ENCODE measurements at regions not wholly inside any gene's neighbourhood (a gene's known extent, or its start where the extent isn't known, plus 50 kb on each side); places are given as distances from the start of the nearest gene placed in this dataset.

DNA sequence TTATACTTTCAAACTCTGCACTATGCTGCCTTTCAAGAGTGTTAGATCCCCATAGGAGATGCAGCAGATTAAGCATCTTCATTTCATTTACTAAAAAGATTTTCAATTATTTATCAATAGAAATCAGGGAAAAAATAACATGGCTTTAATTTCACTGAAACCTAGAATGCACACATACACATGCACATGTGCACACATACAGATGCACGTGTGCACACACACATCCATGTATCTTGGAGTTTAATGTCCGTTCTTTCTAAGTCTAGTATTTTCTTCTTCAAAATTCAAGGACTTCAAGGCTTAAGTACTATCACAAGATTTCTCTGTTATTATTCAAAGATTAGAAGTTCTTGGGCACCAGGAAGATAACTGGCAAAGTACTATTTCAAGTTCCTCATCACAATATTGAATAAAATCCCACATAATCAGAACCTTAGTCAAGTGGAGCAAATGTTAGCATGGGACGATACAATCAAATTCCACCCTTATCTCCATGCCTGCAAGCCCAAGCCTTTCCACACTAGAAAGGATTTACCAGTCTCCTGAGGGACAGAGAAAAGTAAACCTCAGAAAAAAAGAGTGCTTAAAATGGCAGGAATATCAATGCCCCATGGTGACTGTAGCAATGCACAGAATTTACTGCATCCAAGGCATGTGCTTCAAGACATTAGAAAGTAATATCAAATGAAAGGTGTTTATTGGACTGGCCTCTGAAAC, 494.4 kb downstream of the XPNPEP1 start:
- Mint-ChIP-seq H3K27ac (no peak overlapping the region), H3K4me1 (peaks cover 10% of the 10 kb centered on the region), H3K36me3 (no peaks in the 10 kb centered on the region), H3K9me3 (no peaks in the 10 kb centered on the region), H3K27me3 (ENCODE audit: low read depth) (no peaks in the 10 kb centered on the region), H3K4me3 (no peak overlapping the region)
- ChIA-PET POLR2A (no interaction called here), CTCF (no interaction called here)
- no peak for TF ChIP-seq OVOL2 (CRISPR knock-in tag; IDR thresholded peaks at IDR 0.05; ENCODE audit: borderline replicate concordance)
- no peak for TF ChIP-seq MXD4 (CRISPR knock-in tag; IDR thresholded peaks at IDR 0.05; ENCODE audit: borderline replicate concordance)
- TF ChIP-seq ZBTB43 (CRISPR knock-in tag; IDR thresholded peaks at IDR 0.05) = no peak
- no peak for TF ChIP-seq FOXP4 (CRISPR knock-in tag; IDR thresholded peaks at IDR 0.05)
- TF ChIP-seq MAX (CRISPR knock-in tag; IDR thresholded peaks at IDR 0.05) = no peak
- TF ChIP-seq ZNF121 (CRISPR knock-in tag; IDR thresholded peaks at IDR 0.05) = no peak
- TF ChIP-seq CREB1 (CRISPR knock-in tag; IDR thresholded peaks at IDR 0.05) = no peak
- no peak for TF ChIP-seq ATF3 (CRISPR knock-in tag; conservative IDR thresholded peaks at IDR 0.05)
- no peak for TF ChIP-seq ZNF671 (CRISPR knock-in tag; IDR thresholded peaks at IDR 0.05)
- TF ChIP-seq E2F4 (CRISPR knock-in tag; IDR thresholded peaks at IDR 0.05; ENCODE audit: borderline replicate concordance, low read depth) = no peak
- TF ChIP-seq TCF7 (CRISPR knock-in tag; IDR thresholded peaks at IDR 0.05; ENCODE audit: low read depth) = no peak
- TF ChIP-seq ELF4 (CRISPR knock-in tag; IDR thresholded peaks at IDR 0.05; ENCODE audit: low read depth) = no peak
- TF ChIP-seq CREM (CRISPR knock-in tag; IDR thresholded peaks at IDR 0.05) = no peak
- TF ChIP-seq, protein P1, sequence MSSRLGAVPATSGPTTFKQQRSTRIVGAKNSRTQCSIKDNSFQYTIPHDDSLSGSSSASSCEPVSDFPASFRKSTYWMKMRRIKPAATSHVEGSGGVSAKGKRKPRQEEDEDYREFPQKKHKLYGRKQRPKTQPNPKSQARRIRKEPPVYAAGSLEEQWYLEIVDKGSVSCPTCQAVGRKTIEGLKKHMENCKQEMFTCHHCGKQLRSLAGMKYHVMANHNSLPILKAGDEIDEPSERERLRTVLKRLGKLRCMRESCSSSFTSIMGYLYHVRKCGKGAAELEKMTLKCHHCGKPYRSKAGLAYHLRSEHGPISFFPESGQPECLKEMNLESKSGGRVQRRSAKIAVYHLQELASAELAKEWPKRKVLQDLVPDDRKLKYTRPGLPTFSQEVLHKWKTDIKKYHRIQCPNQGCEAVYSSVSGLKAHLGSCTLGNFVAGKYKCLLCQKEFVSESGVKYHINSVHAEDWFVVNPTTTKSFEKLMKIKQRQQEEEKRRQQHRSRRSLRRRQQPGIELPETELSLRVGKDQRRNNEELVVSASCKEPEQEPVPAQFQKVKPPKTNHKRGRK (CRISPR knock-in tag; IDR thresholded peaks at IDR 0.05; ENCODE audit: borderline replicate concordance) = no peak
- no peak for TF ChIP-seq PREB (CRISPR knock-in tag; IDR thresholded peaks at IDR 0.05; ENCODE audit: borderline replicate concordance)
- ATAC-seq (no peak), DNase-seq (ENCODE audit: low spot score) (no peak)

DNA sequence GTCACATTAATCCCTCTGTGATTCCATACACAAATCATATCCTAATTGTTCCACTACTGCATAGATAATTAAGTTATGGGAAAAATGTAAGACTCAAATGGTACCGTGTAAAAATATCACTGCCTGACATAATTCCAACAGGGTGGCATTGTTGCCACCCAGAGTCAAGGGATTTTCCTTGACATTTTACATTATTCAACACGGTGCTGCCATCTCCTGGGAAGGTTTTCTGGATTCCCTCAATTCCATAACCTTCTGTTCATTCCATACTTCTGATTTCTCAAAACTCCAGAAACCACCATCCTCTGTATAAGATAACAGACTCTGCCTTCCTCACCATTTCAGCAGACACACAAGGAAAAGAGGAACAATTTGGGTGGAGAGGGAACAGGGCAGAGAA, 495.9 kb downstream of the XPNPEP1 start:
- Mint-ChIP-seq H3K27ac (no peak overlapping the region), H3K4me3 (no peak overlapping the region), H3K27me3 (ENCODE audit: low read depth) (no peaks in the 10 kb centered on the region), H3K36me3 (no peaks in the 10 kb centered on the region), H3K9me3 (no peaks in the 10 kb centered on the region), H3K4me1 (peaks cover 10% of the 10 kb centered on the region)
- ATAC-seq = peak; percentile 46
- DNase-seq (ENCODE audit: low spot score) = no peak
- ChIA-PET POLR2A (interaction anchor here (0.6 kb wide), 1 partner anchor 108 kb away, joined by 3 read pairs; no protein-coding TSS in a partner anchor), CTCF (no interaction called here)
- TF ChIP-seq IRF1 (CRISPR knock-in tag; IDR thresholded peaks at IDR 0.05) = no peak

Data from WTC11 (cell line).